Endothelial cell of umbilical vein (primary cell): ENCODE measurements at regions not wholly inside any gene's neighbourhood (a gene's known extent, or its start where the extent isn't known, plus 50 kb on each side); places are given as distances from the start of the nearest gene placed in this dataset.

Experiments
- BruUV-seq: library from RNA; stranded (reverse); fragments of 400-500 nt; replicated peaks from 2 replicates; lab custom pipeline; 2021; lab: Mats Ljungman, UMichigan
- CTCF ChIA-PET: fragments of 300-600, 350-600 bp; sonication (Branson Sonifier 250); formaldehyde crosslinking; loops from one replicate; lab custom pipeline; 2021; ENCODE audit warnings: antibody characterized with exemption, inconsistent platforms; lab: Charles Lee
- POLR2A ChIA-PET: fragments of 300-600, 350-600 bp; sonication (Branson Sonifier 250); formaldehyde crosslinking; loops from one replicate; lab custom pipeline; 2021; ENCODE audit warnings: antibody characterized with exemption, inconsistent platforms; lab: Charles Lee
- DNase-seq: peaks from one replicate; pipeline ENCODE4 v3.0.0-alpha.2; 2011; ENCODE audit warnings: low read depth, low spot score
- FAIRE-seq: peaks from 2 replicates; lab custom pipeline; 2011; peaks lifted over from hg19 to GRCh38; lab: Jason Lieb, UNC
- H2AFZ ChIP-seq: 2 replicates; pipeline ENCODE4 v1.6.0; 2012; ENCODE audit warnings: low read depth, low read length, control low read depth, inconsistent platforms
- H3K27ac ChIP-seq: 2 replicates; pipeline ENCODE4 v1.5.1; 2011; ENCODE audit warnings: low read depth, mild to moderate bottlenecking, control low read depth, low read length, moderate library complexity; ENCODE audit not compliant: insufficient read depth
- H3K27me3 ChIP-seq, 2 experiments: 2 replicates each; pipeline versions ENCODE4 v1.6.0 to v1.6.1; 2011; ENCODE audit warnings: low read length in 2 of 2, mixed read lengths in 1 of 2; ENCODE audit not compliant: control insufficient read depth in 2 of 2, insufficient read depth in 2 of 2
- H3K36me3 ChIP-seq, 2 experiments: 2 replicates in 1 of 2; 3 replicates in 1 of 2; pipeline ENCODE4 v1.5.1; 2011; ENCODE audit warnings: low read length in 2 of 2, mild to moderate bottlenecking in 1 of 2, moderate library complexity in 1 of 2; ENCODE audit not compliant: control insufficient read depth in 2 of 2, insufficient read depth in 2 of 2; ENCODE audit errors: extremely low read depth in 1 of 2
- H3K4me1 ChIP-seq: 3 replicates; pipeline ENCODE4 v1.5.1; 2011; ENCODE audit warnings: mild to moderate bottlenecking, low read length; ENCODE audit not compliant: control insufficient read depth, insufficient read depth; ENCODE audit errors: extremely low read depth
- H3K4me2 ChIP-seq: 2 replicates; pipeline ENCODE4 v1.6.1; 2011; ENCODE audit warnings: low read length, control low read depth, mixed read lengths; ENCODE audit not compliant: insufficient read depth
- H3K4me3 ChIP-seq, 3 experiments: fragments of 200-600 bp in 1 of 3; sonication (generic), shearing (Covaris generic) in 1 of 3; replicated peaks in 1 of 3; 2 replicates each; pipeline ENCODE4 v1.5.1; 2011 to 2016; ENCODE audit warnings: control low read depth in 3 of 3, low read length in 3 of 3, mild to moderate bottlenecking in 2 of 3, inconsistent platforms in 1 of 3, low read depth in 1 of 3, moderate library complexity in 1 of 3; ENCODE audit not compliant: insufficient read depth in 1 of 3
- H3K79me2 ChIP-seq: 2 replicates; pipeline ENCODE4 v1.6.0; 2012; ENCODE audit warnings: low read length, inconsistent platforms; ENCODE audit not compliant: control insufficient read depth, insufficient read depth
- H3K9ac ChIP-seq: replicated peaks from 2 replicates; pipeline ENCODE3; 2011; ENCODE audit warnings: low read length, control low read depth; ENCODE audit not compliant: insufficient read depth; ENCODE audit errors: extremely low read depth
- H3K9me1 ChIP-seq: replicated peaks from 3 replicates; pipeline ENCODE4 v1.6.0; 2011; ENCODE audit warnings: mild to moderate bottlenecking, low read length; ENCODE audit not compliant: control insufficient read depth, insufficient read depth; ENCODE audit errors: extremely low read depth
- H3K9me3 ChIP-seq: replicated peaks from 2 replicates; pipeline ENCODE4 v1.5.1; 2012; ENCODE audit warnings: low read length, inconsistent platforms; ENCODE audit not compliant: control insufficient read depth, insufficient read depth
- H4K20me1 ChIP-seq: replicated peaks from 2 replicates; pipeline ENCODE3; 2011; ENCODE audit warnings: mild to moderate bottlenecking, low read length; ENCODE audit not compliant: control insufficient read depth, insufficient read depth; ENCODE audit errors: extremely low read depth
- EZH2 ChIP-seq: IDR thresholded peaks from 2 replicates; pipeline ENCODE4 v1.6.1; 2012; ENCODE audit warnings: borderline replicate concordance, low read depth, mild to moderate bottlenecking, moderate library complexity, low read length, inconsistent platforms; ENCODE audit not compliant: severe bottlenecking
- FOS ChIP-seq: IDR thresholded peaks from 2 replicates; pipeline ENCODE4 v1.6.1; 2011; ENCODE audit warnings: mild to moderate bottlenecking, low read length, moderate library complexity, borderline replicate concordance; ENCODE audit not compliant: insufficient read depth
- GATA2 ChIP-seq: IDR thresholded peaks from 2 replicates; pipeline ENCODE4 v1.7.0; 2011; ENCODE audit warnings: low read depth, mild to moderate bottlenecking, moderate library complexity, mixed read lengths, low read length; ENCODE audit not compliant: insufficient read length, insufficient read depth
- JUN ChIP-seq: IDR thresholded peaks from 2 replicates; pipeline ENCODE4 v1.6.1; 2011; ENCODE audit warnings: borderline replicate concordance, low read depth; ENCODE audit not compliant: insufficient read length, insufficient read depth
- MYC ChIP-seq: IDR thresholded peaks from one replicate; pipeline ENCODE4 v1.6.1; 2011; ENCODE audit warnings: mild to moderate bottlenecking, low read depth, low read length
- POLR2A ChIP-seq: IDR thresholded peaks from 2 replicates; pipeline ENCODE4 v1.6.1; 2012; ENCODE audit warnings: low read depth, mild to moderate bottlenecking, control low read depth, low read length
- POLR2AphosphoS5 ChIP-seq: IDR thresholded peaks from 2 replicates; pipeline ENCODE4 v1.6.1; 2012; ENCODE audit warnings: low read depth, mild to moderate bottlenecking, control low read depth, low read length, moderate library complexity; ENCODE audit not compliant: insufficient read depth
- dilution Hi-C: fragments of 300-500 bp; cut with MboI; formaldehyde crosslinking; loops from one replicate; pipeline ENCODE4 v1.15.0; 2019; ENCODE audit warnings: low sequenced_read_pairs; ENCODE audit not compliant: extremely low pct_ligation_motif_present
- intact Hi-C: fragments of 100-400 bp; cut with micrococcal nuclease; formaldehyde crosslinking; loops from one replicate; pipeline ENCODE4 v1.10.0; 2022
- TF ChIP-seq, protein P1 (sequence below), 2 donors: IDR thresholded peaks; 1 replicate in 1 of 2; 2 replicates in 1 of 2; pipeline ENCODE4 v1.5.1; 2011; ENCODE audit warnings: low read length in 2 of 2, mild to moderate bottlenecking in 2 of 2, moderate library complexity in 2 of 2, control low read depth in 1 of 2, inconsistent platforms in 1 of 2, low read depth in 1 of 2; ENCODE audit not compliant: insufficient read depth in 1 of 2; ENCODE audit errors: extremely low read depth in 1 of 2
- TF ChIP-seq, protein P2 (sequence below): IDR thresholded peaks from 2 replicates; pipeline ENCODE4 v1.6.1; 2011; ENCODE audit not compliant: insufficient read depth, insufficient read length

DNA sequence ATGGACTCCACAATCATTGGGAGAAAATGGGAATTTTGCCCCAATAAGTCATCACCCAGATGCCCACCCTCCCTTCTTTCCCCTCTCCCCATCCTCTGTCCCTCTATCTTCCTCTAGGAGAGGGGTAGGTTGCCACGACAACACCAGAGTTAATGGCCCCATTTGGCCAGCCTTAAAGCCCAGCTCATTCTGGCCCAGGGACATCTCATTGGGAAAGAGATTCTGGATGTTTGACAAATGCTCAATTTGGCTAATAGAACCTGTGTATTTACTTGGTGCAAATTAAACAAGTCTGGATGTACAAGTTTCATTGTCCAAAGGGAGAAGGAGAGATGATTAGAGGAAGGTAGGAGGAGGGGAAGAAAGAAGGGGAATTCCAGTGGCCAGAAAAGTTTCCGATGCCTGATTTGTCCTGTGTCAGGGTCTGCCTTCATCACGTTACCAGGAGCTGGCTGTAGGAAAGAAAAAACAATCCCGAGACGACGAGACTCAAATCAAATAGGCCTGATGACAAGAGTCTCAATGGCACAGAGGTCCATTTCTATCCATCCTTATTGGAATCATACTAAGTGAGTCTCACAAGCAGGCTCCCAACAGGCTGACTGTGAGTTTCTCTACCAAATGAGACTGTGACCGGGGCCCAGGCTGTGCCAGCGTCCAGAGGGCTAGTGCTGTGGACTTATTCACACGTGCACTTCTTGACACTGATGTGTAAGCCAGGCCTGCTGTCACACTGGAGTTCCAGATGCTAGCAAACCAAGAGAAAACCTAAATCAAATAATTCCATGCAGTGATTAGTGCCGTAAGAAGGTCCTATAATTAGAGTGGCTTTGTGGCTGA is 265.2 kb upstream of the APCDD1 start:
- Histone ChIP-seq H2AFZ (no peak overlapping the region), H3K9ac (no peak overlapping the region), H3K79me2 (no peaks in the 10 kb centered on the region), H3K27ac (no peak overlapping the region), H3K36me3 (no peaks in the 10 kb centered on the region), H3K4me3 (no peak overlapping the region), H4K20me1 (no peaks in the 10 kb centered on the region), H3K9me1 (no peaks in the 10 kb centered on the region), H3K4me1 (no peaks in the 10 kb centered on the region), H3K27me3 (peaks cover 0 to 2% of the 10 kb centered on the region in 2 experiments), H3K9me3 (no peaks in the 10 kb centered on the region), H3K4me2 (no peak overlapping the region)
- dilution Hi-C loops (no loop called here), intact Hi-C loops (no loop called here)
- ChIA-PET CTCF (interaction anchor here (0.8 kb wide), 1 partner anchor 84 kb away, joined by 5 read pairs; no protein-coding TSS in a partner anchor), POLR2A (no interaction called here)
- FAIRE-seq = no peak
- DNase-seq = no peak
- TF ChIP-seq, protein P1, sequence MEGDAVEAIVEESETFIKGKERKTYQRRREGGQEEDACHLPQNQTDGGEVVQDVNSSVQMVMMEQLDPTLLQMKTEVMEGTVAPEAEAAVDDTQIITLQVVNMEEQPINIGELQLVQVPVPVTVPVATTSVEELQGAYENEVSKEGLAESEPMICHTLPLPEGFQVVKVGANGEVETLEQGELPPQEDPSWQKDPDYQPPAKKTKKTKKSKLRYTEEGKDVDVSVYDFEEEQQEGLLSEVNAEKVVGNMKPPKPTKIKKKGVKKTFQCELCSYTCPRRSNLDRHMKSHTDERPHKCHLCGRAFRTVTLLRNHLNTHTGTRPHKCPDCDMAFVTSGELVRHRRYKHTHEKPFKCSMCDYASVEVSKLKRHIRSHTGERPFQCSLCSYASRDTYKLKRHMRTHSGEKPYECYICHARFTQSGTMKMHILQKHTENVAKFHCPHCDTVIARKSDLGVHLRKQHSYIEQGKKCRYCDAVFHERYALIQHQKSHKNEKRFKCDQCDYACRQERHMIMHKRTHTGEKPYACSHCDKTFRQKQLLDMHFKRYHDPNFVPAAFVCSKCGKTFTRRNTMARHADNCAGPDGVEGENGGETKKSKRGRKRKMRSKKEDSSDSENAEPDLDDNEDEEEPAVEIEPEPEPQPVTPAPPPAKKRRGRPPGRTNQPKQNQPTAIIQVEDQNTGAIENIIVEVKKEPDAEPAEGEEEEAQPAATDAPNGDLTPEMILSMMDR (IDR thresholded peaks at IDR 0.05; ENCODE audit: extremely low read depth in 1 of 2, insufficient read depth in 1 of 2, low read depth in 1 of 2, low read length in 2 of 2) = no peak
- TF ChIP-seq POLR2A (no peak), GATA2 (no peak), POLR2AphosphoS5 (no peak), MYC (no peak), EZH2 (no peak), FOS (no peak), JUN (no peak)
- TF ChIP-seq, protein P2, sequence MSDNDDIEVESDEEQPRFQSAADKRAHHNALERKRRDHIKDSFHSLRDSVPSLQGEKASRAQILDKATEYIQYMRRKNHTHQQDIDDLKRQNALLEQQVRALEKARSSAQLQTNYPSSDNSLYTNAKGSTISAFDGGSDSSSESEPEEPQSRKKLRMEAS = no peak
- BruUV-seq = no TSS peak
